PFSK-1 (cell line): ENCODE measurements at regions not wholly inside any gene's neighbourhood (a gene's known extent, or its start where the extent isn't known, plus 50 kb on each side); places are given as distances from the start of the nearest gene placed in this dataset.

Experiments
- POLR2AphosphoS5 ChIP-seq: IDR thresholded peaks from 2 replicates; pipeline ENCODE4 v1.6.1; 2012; ENCODE audit warnings: low read depth, mild to moderate bottlenecking, control low read depth, low read length, moderate library complexity
- REST ChIP-seq, 2 experiments: IDR thresholded peaks; 2 replicates each; pipeline versions ENCODE4 v1.6.1 to v1.8.0; 2011 to 2012; ENCODE audit warnings: low read depth in 2 of 2, low read length in 2 of 2, control low read depth in 1 of 2, inconsistent platforms in 1 of 2, mild to moderate bottlenecking in 1 of 2, moderate library complexity in 1 of 2; ENCODE audit not compliant: insufficient read depth in 1 of 2
- TAF1 ChIP-seq: IDR thresholded peaks from 2 replicates; pipeline ENCODE4 v1.6.1; 2012; ENCODE audit warnings: low read length, control low read depth, borderline replicate concordance; ENCODE audit not compliant: insufficient read depth

GRCh38 chr21:43286196-43286595 is 117.4 kb downstream of the CRYAA start:
- TF ChIP-seq POLR2AphosphoS5 (no peak), REST (IDR thresholded peaks at IDR 0.05; ENCODE audit: insufficient read depth in 1 of 2, low read depth in 2 of 2, low read length in 2 of 2) (no peak), TAF1 (no peak)
